OCI-LY1 (cell line): ENCODE measurements at regions not wholly inside any gene's neighbourhood (a gene's known extent, or its start where the extent isn't known, plus 50 kb on each side); places are given as distances from the start of the nearest gene placed in this dataset.

Experiments used
- CTCF ChIP-seq: fragments of 200-600 bp; sonication (generic), shearing (Covaris generic); IDR thresholded peaks from 2 replicates; pipeline ENCODE4 v1.5.1; 2017; ENCODE audit warnings: mild to moderate bottlenecking, antibody characterized with exemption, low read length, moderate library complexity, mixed read lengths
- EZH2 ChIP-seq: fragments of 200-600 bp; sonication (generic), shearing (Covaris generic); IDR thresholded peaks from 2 replicates; pipeline ENCODE4 v1.8.0; 2017; ENCODE audit warnings: borderline replicate concordance, mixed run types, mild to moderate bottlenecking, antibody characterized with exemption, low read length, moderate library complexity, mixed read lengths

GRCh38 chr6:130760006-130760405, 67.2 kb upstream of the SMLR1 start:
- TF ChIP-seq EZH2 (no peak), CTCF (peak; percentile 48; the same call in 1 of the 2 replicates)
